ENCODE measurements at regions not wholly inside any gene's neighbourhood (a gene's known extent, or its start where the extent isn't known, plus 50 kb on each side); places are given as distances from the start of the nearest gene placed in this dataset.

GRCh38 chr3:170732660-170733245 is 137.2 kb downstream of the RPL22L1 start:
- no peak for DNase-seq (ENCODE audit: low read depth)

DNA sequence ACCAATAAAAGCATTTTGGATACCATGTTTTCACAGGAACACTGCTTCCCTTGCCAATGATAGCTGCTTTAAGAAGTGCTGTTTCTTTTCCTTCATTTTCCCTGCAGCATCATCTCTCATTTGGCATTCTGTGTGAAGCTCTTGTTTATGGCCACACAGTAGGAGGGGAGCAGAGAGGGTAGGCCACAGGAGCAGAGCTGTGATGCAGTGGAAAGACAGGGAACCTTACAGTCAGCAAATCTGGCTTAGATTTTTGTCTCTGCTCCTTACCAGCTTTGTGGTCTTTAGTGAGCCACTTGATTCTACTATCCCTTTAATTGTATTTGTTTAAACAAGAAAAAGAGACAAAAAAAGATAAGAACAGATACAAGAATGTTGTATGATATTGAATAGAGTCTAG is 138.7 kb downstream of the RPL22L1 start:
- DNase-seq (ENCODE audit: low read depth), result no peak

DNA sequence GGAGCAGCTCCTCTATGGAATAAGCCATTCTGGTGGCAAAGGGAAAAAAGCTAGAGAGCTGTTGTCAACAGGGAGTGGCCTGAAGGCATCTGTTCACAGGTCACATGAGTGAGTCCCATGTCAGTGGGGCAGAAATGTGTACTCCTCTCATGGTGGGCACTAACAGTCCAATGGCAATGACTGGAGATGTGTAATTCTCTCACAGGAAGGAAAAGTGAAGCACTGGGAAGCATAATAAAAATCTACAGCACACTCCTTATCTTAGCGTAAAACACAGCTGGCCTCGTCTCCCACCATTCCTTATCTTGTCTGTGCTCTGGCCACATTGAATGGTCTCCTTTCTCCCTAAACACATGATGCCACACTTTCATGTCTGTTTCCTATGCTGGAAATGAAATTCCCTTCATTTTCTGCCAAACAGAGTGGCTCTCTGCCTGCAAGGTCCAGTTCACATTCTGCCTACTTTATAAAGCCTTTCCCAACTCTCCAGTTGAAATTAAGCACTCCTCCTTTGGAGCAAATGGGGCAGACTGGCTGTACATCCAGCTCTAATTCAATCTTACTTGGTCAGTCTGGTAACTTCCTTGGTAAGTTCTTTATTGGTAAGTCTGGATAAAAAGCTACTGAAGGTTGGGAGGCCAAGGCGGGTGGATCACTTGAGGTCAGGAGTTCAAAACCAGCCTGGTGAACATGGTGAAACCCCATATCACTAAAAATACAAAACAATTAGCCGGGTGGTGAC is 139.8 kb downstream of the RPL22L1 start:
- DNase-seq (ENCODE audit: low read depth), result no peak

DNA sequence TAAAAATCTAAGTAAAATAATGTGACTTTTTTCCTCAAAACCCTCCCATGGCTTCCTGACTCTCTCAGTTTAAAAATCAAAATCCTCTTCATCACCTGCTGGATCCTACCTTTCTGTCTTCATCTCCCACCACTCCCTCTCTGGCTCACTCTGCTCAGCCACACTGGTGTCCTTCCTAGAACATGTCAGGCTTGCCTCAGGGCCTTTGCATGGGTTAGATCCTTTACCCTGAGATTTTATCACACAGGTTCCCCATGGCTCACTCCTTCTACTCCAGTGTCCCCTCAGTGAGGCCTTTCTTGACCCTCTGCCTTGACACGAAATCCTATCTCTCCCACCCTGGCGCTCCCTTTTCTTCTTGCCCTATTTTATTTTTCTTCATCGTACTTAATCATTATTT is 141.8 kb downstream of the RPL22L1 start:
- no peak for DNase-seq (ENCODE audit: low read depth)

- DNase-seq (ENCODE audit: low read depth), result no peak
Measured at GRCh38 chr3:170727754-170728153, 141.9 kb upstream of the SLC7A14 start.

- DNase-seq (ENCODE audit: low read depth), result peak; percentile 90
Measured at GRCh38 chr3:170726976-170727661, 141.2 kb upstream of the SLC7A14 start.

GRCh38 chr3:170725285-170725731 is 139.4 kb upstream of the SLC7A14 start:
- DNase-seq (ENCODE audit: low read depth), result no peak

GRCh38 chr3:170724599-170725280 is 138.9 kb upstream of the SLC7A14 start:
- peak; percentile 82 for DNase-seq (ENCODE audit: low read depth)

- no peak for DNase-seq (ENCODE audit: low read depth)
Measured at GRCh38 chr3:170723241-170723640, 137.4 kb upstream of the SLC7A14 start.

- peak; percentile 33 for DNase-seq (ENCODE audit: low read depth)
Measured at GRCh38 chr3:170721563-170721962, 135.7 kb upstream of the SLC7A14 start.

- DNase-seq (ENCODE audit: low read depth), result no peak
Measured at GRCh38 chr3:170719300-170719699, 133.4 kb upstream of the SLC7A14 start.

DNA sequence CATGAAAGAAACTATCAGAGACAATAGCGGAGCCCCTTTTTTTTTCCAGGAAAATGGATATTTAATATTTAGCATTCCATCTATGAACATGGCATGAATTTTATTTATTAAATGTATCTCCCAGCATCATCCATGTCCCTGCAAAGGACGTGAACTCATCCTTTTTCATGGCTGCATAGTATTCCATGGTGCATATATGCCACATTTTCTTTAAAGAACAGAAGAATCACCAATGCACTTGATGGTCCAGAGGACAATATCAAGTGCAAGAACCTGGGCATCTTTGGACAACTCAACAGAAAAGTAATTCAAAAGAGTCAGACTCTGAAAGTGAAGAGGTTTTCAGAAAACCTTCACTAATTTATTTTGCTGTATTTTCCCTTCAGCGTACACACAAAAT is 133.0 kb upstream of the SLC7A14 start:
- DNase-seq (ENCODE audit: low read depth), result no peak

DNA sequence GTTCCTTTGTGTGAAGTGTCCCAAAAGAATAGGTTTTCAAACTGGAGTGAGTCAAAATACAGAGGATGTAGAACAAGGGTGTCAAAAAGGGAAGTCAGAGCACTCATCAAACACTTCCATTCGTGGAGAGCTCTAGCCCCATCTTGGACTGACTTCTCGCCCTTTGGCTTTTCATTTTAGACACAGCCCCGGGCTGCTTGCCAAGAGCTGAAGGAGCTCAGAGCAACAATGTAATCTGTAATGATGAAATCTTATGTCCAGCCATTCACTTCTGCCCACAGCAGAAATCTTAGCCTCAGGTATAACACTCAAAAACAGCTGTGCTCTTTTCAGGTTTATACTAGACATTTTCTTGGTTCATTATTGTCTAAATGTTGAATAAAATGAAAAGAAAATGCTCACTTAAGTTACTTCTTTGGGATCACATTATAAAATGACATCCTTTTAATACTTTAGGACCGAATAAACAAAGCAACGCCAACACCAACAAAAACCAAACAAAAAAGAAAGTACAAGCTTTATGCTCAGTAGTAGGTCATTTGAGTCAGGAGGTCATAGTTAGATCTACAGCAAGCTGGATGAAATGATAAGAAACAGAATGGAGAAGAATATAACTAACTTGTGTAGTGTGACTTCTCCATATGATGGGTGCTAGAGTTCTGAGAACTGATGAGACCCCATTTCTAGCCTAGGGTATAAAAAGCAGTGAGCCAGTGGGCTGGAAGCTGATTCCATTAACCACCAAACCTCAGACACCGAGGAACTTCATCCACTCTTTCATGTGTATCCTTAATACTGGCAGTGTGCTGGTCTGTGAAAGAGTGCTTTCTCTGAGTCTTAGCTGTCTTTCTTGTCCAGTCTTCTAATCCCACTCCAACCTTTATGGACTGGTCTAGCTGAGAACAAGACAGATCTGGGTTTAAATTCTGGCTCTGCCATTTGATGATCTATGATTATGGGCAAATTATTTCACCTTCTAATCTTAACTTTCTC is 131.8 kb upstream of the SLC7A14 start:
- peak; percentile 89 for DNase-seq (ENCODE audit: low read depth)

DNA sequence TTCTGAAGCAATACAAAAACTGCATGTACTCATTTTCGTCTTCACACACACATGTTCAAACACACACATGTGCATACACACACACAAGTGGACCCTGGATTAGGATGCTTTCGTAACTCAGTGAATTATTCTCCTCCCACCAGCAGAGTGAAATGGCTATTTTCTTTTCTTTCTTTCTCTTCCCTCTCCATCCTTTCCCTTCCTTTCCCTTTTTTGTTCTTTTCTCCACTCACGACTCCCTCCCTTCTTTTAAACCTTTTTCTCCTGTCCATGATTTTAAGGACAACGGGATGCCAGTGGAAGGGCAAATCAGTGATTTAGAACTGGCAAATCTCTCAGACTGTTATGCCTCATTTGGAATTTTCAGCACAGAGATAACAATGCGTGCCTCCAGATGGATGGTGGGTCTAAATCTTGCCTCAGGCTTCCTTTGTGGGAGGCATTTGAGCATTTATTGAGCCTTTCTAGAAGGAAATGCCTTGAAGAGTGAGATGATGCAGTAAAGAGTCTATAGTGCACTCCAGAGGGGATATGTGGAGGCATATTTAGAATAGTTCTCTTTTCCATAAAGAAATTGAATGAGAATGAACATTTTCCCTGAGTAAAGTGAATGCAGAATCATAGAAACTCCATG is 130.4 kb upstream of the SLC7A14 start:
- peak; percentile 94 for DNase-seq (ENCODE audit: low read depth)

DNA sequence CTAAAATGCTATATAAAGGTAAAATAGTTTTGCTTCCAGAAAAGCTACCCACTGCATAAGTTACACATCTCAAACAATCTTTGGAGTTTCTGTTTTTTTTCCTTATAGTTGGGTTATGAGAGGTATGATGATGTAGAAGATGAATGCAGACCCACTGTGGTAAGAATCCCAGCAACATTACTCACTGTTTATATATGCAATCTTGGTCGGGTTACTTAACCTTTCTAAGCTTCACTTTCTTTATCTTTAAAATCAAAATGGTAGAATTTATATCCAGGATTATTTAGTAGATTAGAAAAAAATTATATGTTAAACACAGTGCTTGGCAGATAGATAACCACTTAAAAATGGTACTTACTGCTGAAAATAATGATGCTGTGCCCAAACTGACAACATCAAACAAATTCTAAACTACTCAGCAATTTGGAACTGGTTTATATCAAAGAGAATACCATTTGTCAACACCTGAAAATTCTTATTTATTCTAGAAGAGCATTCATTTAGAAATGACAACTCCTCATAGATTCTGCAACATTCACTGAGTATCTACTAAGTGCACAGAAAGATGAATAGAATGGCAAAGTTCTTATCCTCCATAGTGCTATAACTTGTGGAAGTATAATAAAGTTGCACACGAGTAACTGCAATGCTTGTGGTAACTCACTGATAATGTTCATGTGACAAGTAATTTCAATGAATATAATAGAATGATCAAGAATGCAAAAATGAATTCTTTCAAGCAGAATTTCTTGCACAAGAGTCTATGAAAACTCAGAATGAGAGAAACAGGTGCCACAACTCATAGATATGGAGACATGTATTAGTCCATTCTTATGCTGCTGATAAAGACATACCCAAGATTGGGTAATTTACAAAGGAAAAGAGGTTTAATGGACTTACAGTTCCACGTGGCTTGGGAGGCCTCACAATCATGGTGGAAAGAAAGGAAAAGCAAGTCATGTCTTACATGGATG is 129.0 kb upstream of the SLC7A14 start:
- DNase-seq (ENCODE audit: low read depth), result peak; percentile 88

DNA sequence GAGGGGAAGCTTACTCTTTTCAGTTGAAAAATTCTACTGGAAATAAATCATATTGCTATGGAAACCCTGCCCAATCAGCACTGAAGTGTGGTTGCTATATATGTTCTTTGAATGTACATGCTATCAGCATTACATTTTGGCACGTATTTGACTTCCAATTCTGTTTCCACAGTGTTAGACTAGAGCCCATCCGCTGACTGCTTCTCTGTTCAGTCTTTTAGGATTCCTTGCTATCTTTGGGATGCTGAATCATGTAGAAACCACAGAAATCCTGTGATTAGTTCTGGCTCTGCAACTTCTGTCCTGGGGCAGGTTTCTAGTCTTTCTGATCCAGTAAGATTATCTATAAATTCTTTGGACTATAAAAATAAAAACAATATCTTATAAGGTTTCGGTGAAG is 128.2 kb upstream of the SLC7A14 start:
- peak; percentile 93 for DNase-seq (ENCODE audit: low read depth)

- DNase-seq (ENCODE audit: low read depth), result peak; percentile 26
Measured at GRCh38 chr3:170713653-170714052, 127.8 kb upstream of the SLC7A14 start.

DNA sequence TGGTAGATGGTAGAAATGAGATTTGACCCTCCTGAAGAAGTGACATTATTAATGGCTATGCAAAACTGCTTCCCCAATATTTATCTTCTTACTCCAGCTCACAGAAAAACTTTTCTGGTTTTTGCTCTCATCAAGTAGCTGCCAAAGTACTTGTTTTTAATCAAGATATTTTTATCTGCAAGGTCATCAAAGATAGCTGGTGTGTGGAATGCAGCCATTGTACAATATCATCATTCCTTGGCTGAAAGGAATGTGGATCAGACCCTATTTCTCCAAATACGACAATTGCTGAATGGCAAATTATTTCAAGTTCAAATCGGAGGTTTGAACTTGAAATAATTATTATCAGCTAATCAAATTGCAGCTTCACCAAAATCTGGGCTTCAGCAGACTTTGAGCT is 126.9 kb upstream of the SLC7A14 start:
- DNase-seq (ENCODE audit: low read depth), result peak; percentile 43

DNA sequence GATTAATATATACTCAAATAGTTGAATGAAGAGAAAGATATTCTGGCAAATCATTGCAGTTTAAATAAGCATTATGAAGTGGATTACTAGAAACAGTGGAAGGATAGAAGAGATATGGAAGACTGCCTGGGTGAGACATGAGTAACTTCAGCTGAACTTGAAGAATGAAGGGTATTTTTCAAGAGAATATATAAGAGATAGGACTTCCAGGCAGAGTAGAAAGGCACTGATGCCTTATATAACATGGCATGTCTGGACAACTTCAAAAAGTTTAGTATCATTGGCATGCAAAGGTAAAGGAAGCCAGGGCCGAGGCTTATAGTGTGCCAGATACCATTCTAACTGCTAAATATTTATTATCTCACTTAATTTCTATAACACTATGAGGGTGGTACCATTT is 126.5 kb upstream of the SLC7A14 start:
- no peak for DNase-seq (ENCODE audit: low read depth)
